AG20443 (cell line): ENCODE measurements at regions not wholly inside any gene's neighbourhood (a gene's known extent, or its start where the extent isn't known, plus 50 kb on each side); places are given as distances from the start of the nearest gene placed in this dataset.

Experiments
- DNase-seq: peaks from one replicate; pipeline ENCODE4 v3.0.0; 2012; ENCODE audit warnings: low spot score, mixed read lengths

DNA sequence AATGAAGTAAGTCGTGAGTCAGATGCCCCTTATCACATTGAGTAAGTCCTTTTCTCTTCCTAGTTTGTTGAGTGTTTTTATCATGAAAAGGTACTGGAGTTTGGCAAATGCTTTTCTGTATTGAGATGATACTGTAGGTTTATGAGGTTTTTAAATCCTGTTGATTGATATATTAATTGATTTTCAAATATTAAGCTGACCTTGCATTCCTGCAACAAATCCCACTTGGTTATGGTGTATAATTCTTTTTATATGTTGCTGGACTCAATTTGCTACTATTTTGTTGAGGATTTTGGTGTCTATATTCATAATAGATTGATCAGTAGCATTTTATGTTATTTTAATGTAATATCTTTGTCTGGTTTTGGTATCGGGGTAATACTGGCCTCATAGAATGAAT, 81.0 kb upstream of the BNC2 start:
- no peak for DNase-seq

DNA sequence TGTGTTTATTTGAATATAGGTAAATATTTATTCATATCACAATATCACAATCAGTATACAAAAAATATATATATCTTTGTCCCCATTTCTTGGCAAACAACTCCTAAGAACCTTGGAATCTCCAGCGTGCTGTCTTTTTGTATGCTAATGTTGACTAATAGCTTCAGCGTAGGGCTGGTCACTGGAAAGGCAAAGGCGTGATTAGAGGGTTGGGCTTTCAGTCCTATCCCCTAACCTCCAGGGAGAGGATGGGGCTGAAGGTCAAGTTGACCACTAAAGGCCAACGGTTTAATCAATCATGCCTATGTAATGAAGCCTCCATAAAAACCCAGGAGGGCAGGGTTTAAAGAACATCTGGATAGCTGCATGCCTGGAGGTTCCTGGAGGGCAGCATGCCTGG, 79.6 kb upstream of the BNC2 start:
- DNase-seq: no peak

DNA sequence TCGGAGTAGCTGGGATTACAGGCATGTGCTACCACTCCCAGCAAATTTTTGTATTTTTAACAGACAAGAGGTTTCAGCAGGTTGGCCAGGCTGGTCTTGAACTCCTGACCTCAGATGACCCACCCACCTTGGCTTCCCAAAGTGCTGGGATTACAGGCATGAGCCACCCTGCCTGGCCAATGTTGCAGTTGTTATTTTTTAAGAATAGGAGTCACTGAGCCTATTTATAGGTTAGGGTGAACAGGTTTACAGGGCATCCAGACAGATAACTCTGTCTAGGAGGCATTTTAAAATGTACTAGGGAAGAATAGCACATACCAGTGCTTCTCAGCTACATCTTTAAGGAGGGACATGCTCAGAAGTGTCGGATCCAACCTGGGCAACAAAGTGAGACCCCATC, 60.1 kb upstream of the BNC2 start:
- no peak for DNase-seq

DNA sequence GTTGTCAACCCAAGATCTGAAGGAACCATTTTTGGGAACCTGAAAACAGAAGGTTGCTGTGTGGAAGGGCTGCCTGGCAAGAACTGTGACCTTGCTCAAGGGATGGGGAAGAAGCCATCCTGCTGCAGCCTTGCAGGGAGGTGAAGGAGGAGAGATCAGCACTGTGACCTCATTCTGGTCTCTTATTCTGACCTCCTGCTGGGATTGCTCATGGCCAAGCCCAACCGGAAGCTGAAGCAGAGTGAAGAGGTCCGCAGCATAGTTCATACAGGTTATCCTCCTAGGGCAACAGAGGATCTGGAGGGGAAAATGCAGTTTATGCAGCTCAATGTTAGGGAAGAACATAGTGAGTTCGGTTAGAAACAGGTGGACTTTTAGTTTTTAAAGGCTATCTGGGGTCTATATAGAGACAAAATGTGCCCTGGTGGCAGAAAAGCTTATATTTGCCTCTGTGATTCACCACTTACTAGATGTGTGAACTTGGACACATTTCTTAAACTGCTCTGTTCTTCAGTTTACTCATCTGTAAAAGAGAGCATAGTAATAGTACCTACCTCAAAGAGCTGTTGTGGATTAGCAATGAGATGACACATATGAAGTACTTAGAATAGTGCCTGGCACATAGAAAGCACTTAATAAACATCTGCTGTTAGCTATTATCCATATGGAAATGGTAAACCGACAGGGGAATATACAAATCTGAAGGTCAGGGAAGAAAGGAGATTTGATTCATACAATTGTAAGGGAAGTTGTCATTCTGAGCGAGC, 57.9 kb upstream of the BNC2 start:
- DNase-seq: peak; percentile 49

DNA sequence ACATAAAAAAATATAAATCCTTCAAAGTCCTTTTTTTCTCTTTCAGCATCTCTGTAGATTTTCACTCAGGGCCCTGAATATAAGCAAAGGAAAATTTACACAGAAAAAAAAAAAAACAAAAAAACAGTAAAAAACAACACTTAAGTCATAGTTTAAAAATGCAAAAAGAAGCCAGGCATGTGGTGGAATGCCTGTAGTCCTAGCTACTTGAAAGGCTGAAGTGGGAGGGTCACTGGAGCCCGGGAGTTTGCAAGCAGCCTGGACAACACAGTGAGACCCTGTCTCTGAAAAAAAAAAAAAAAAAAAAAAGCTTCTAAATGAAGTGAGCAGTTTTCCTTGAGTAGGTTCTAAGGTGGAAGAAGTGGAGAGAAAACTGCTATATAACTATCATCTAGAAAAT, 55.0 kb upstream of the BNC2 start:
- DNase-seq: peak; percentile 18

- no peak for DNase-seq
Measured at GRCh38 chr9:16924311-16924915, 53.9 kb upstream of the BNC2 start.

- no peak for DNase-seq
Measured at GRCh38 chr9:16921855-16922254, 51.4 kb upstream of the BNC2 start.
